ENCODE measurements at regions not wholly inside any gene's neighbourhood (a gene's known extent, or its start where the extent isn't known, plus 50 kb on each side); places are given as distances from the start of the nearest gene placed in this dataset.

DNA sequence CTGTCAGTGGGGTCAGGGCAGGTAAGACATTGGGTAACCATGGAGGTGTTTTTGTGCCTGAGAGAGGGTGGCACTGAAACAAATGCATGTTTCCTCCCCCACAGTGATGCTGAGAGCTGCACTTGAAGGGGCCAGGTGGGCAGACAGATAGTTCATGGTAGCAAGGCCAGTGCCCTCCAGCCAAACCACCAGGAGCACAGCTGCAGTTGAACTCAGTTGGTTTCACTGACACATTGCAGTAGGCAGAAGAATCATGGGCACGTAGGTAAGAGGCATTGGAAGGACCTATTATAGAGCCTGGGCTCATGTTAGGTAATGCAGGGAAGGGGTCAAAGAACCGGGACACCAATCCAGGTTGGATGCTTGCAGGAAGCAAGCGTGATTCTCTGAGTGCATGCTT is 93.2 kb upstream of the ARL4C start:
- Histone ChIP-seq H3K4me3 (no peak overlapping the region), H3K9me3 (no peaks in the 10 kb centered on the region), H3K4me1 (no peaks in the 10 kb centered on the region), H3K4me2 (no peak overlapping the region), H3K27ac (no peak overlapping the region)
- WGBS (ENCODE audit: missing lambda C conversion rate): 49% methylated on average over 3 of the region's 3 CpGs
- no peak for FAIRE-seq
- no peak for DNase-seq (ENCODE audit: low read depth in 1 of 2, low spot score in 1 of 2)
- no peak for TF ChIP-seq RARB (CRISPR knock-in tag; IDR thresholded peaks at IDR 0.05)
- CTCF ChIA-PET: interaction anchor here (1.3 kb wide), 1 partner anchor 14 kb away, joined by 5 read pairs; no protein-coding TSS in a partner anchor
- no peak for ATAC-seq
- POLR2A ChIA-PET: no interaction called here

DNA sequence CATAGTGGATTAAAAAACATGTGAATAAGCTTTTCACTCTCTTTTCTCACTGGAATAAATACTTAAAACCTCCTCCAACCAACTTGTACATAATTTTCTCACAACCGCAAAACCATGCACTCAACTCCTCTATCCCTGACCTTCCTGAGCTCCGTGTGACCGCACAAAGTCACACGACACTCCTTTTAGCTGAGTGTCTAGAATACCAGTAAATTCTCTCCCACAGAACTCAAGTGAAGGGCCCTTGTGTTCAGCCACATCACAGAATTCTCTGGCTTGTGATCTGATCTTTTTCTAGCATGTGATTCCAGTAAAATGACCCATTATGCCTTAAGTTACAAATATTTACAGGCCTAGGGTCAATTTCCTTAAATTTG is 91.2 kb upstream of the ARL4C start:
- Histone ChIP-seq H3K4me2 (no peak overlapping the region), H3K27ac (no peak overlapping the region), H3K4me3 (no peak overlapping the region), H3K4me1 (no peaks in the 10 kb centered on the region), H3K9me3 (no peaks in the 10 kb centered on the region)
- FAIRE-seq: no peak
- no peak for ATAC-seq
- DNase-seq (ENCODE audit: low read depth in 1 of 2, low spot score in 1 of 2): no peak
- ChIA-PET POLR2A (no interaction called here), CTCF (no interaction called here)
- TF ChIP-seq NPAS2 (CRISPR knock-in tag; IDR thresholded peaks at IDR 0.05; ENCODE audit: borderline replicate concordance) (no peak), NR3C1 (IDR thresholded peaks at IDR 0.05) (no peak), POLR2A (IDR thresholded peaks at IDR 0.05; ENCODE audit: low read length) (no peak), CBX8 (IDR thresholded peaks at IDR 0.05) (no peak), MAFK (IDR thresholded peaks at IDR 0.05; ENCODE audit: partially characterized antibody) (no peak), TFCP2L1 (CRISPR knock-in tag; IDR thresholded peaks at IDR 0.05) (no peak), KDM5A (IDR thresholded peaks at IDR 0.05) (no peak), CHD2 (IDR thresholded peaks at IDR 0.05; ENCODE audit: low read length, partially characterized antibody) (no peak)
- TF ChIP-seq, protein P1, sequence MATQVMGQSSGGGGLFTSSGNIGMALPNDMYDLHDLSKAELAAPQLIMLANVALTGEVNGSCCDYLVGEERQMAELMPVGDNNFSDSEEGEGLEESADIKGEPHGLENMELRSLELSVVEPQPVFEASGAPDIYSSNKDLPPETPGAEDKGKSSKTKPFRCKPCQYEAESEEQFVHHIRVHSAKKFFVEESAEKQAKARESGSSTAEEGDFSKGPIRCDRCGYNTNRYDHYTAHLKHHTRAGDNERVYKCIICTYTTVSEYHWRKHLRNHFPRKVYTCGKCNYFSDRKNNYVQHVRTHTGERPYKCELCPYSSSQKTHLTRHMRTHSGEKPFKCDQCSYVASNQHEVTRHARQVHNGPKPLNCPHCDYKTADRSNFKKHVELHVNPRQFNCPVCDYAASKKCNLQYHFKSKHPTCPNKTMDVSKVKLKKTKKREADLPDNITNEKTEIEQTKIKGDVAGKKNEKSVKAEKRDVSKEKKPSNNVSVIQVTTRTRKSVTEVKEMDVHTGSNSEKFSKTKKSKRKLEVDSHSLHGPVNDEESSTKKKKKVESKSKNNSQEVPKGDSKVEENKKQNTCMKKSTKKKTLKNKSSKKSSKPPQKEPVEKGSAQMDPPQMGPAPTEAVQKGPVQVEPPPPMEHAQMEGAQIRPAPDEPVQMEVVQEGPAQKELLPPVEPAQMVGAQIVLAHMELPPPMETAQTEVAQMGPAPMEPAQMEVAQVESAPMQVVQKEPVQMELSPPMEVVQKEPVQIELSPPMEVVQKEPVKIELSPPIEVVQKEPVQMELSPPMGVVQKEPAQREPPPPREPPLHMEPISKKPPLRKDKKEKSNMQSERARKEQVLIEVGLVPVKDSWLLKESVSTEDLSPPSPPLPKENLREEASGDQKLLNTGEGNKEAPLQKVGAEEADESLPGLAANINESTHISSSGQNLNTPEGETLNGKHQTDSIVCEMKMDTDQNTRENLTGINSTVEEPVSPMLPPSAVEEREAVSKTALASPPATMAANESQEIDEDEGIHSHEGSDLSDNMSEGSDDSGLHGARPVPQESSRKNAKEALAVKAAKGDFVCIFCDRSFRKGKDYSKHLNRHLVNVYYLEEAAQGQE (IDR thresholded peaks at IDR 0.05): no peak
- TF ChIP-seq, protein P2, sequence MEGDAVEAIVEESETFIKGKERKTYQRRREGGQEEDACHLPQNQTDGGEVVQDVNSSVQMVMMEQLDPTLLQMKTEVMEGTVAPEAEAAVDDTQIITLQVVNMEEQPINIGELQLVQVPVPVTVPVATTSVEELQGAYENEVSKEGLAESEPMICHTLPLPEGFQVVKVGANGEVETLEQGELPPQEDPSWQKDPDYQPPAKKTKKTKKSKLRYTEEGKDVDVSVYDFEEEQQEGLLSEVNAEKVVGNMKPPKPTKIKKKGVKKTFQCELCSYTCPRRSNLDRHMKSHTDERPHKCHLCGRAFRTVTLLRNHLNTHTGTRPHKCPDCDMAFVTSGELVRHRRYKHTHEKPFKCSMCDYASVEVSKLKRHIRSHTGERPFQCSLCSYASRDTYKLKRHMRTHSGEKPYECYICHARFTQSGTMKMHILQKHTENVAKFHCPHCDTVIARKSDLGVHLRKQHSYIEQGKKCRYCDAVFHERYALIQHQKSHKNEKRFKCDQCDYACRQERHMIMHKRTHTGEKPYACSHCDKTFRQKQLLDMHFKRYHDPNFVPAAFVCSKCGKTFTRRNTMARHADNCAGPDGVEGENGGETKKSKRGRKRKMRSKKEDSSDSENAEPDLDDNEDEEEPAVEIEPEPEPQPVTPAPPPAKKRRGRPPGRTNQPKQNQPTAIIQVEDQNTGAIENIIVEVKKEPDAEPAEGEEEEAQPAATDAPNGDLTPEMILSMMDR (IDR thresholded peaks at IDR 0.05): no peak
- 92% methylated on average over 4 of the region's 4 CpGs for WGBS (ENCODE audit: missing lambda C conversion rate)

DNA sequence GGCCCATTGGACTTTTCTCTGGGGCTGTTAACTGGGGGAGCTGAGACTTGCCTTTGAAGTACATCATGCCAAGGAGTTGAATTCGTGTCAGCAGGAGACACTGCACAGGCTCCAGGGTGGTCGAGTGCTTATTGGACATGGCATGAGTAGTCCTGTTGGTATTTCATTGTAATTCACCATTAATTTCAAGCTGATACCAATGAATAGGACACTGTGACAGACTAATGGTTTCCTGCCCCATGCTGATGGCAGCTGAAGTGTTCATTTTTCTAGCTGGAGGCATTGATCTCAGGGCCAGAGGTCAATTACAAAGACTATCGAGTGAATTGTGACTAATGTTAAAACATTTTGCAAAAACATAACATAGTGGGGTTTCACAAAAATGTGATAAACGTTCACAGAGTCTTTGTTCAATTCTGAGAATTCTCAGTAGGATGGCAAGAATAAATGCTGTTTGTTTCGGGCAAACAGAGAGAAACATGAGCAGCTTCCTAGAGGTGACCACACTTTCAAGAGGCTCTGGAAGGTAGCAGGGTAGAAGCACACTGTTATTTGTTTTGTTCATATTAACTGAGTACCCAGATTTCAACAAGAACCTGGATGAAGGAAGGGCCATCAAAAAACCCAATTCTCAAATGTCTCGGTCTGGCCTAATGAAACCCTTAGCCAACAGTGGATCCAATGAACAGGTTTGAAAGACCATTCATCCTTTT is 90.6 kb upstream of the ARL4C start:
- DNase-seq (ENCODE audit: low read depth in 1 of 2, low spot score in 1 of 2) (no peak), FAIRE-seq (no peak), ATAC-seq (no peak)
- WGBS (ENCODE audit: missing lambda C conversion rate): 59% methylated on average over 6 of the region's 6 CpGs
- no peak overlapping the region for H3K27ac ChIP-seq
- no peaks in the 10 kb centered on the region for H3K4me1 ChIP-seq
- no peak overlapping the region for H3K4me3 ChIP-seq
- H3K4me2 ChIP-seq: no peak overlapping the region
- no peaks in the 10 kb centered on the region for H3K9me3 ChIP-seq
- no peak for TF ChIP-seq EP300 (IDR thresholded peaks at IDR 0.05)
- no peak for TF ChIP-seq SMC3 (IDR thresholded peaks at IDR 0.05)
- no peak for TF ChIP-seq MAZ (IDR thresholded peaks at IDR 0.05; ENCODE audit: borderline replicate concordance, low read depth, low read length)
- no peak for TF ChIP-seq FOSL2 (IDR thresholded peaks at IDR 0.05)
- no peak for TF ChIP-seq FOSL2 (CRISPR knock-in tag; IDR thresholded peaks at IDR 0.05)
- TF ChIP-seq RARB (CRISPR knock-in tag; IDR thresholded peaks at IDR 0.05): no peak
- TF ChIP-seq NFE2L2 (conservative IDR thresholded peaks at IDR 0.05; ENCODE audit: low read length): no peak
- TF ChIP-seq POLR2AphosphoS2 (conservative IDR thresholded peaks at IDR 0.05; ENCODE audit: low read length): no peak
- TF ChIP-seq, protein P3, sequence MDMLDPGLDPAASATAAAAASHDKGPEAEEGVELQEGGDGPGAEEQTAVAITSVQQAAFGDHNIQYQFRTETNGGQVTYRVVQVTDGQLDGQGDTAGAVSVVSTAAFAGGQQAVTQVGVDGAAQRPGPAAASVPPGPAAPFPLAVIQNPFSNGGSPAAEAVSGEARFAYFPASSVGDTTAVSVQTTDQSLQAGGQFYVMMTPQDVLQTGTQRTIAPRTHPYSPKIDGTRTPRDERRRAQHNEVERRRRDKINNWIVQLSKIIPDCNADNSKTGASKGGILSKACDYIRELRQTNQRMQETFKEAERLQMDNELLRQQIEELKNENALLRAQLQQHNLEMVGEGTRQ (IDR thresholded peaks at IDR 0.05): no peak
- TF ChIP-seq RNF2 (IDR thresholded peaks at IDR 0.05; ENCODE audit: borderline replicate concordance, low read depth): no peak
- no peak for TF ChIP-seq BHLHE40 (IDR thresholded peaks at IDR 0.05; ENCODE audit: low read depth, low read length)
- TF ChIP-seq ZSCAN20 (CRISPR knock-in tag; IDR thresholded peaks at IDR 0.05): no peak
- no peak for TF ChIP-seq CEBPB (IDR thresholded peaks at IDR 0.05)
- CTCF ChIA-PET: interaction anchor here (1.8 kb wide), 1 partner anchor 15 kb away, joined by 7 read pairs; no protein-coding TSS in a partner anchor
- POLR2A ChIA-PET: no interaction called here
